WTC11 (cell line): ENCODE measurements at regions not wholly inside any gene's neighbourhood (a gene's known extent, or its start where the extent isn't known, plus 50 kb on each side); places are given as distances from the start of the nearest gene placed in this dataset.

ENCODE experiments used
- ATAC-seq: fragments of 200-7000 bp; cut with Tn5 transposase; 2 replicates; pipeline ENCODE4 v1.10.0; 2021; ENCODE audit warnings: mild to moderate bottlenecking, moderate library complexity
- CTCF ChIA-PET: fragments of 300-600 bp; sonication (Branson Sonifier 250); formaldehyde crosslinking; loops from one replicate; lab custom pipeline; 2021; ENCODE audit warnings: antibody characterized with exemption; lab: Charles Lee
- POLR2A ChIA-PET: fragments of 350-600 bp; sonication (Branson Sonifier 250); formaldehyde crosslinking; loops from one replicate; lab custom pipeline; 2021; ENCODE audit warnings: antibody characterized with exemption; lab: Charles Lee
- DNase-seq: peaks from one replicate; pipeline ENCODE4 v3.0.0; 2021; ENCODE audit warnings: low spot score
- H3K27ac Mint-ChIP-seq: 2 replicates; pipeline ENCODE4 v1.8.0; 2021; ENCODE audit warnings: mixed read lengths
- H3K27me3 Mint-ChIP-seq: 2 replicates; pipeline ENCODE4 v1.8.0; 2021; ENCODE audit warnings: low read depth, mild to moderate bottlenecking, moderate library complexity, mixed read lengths
- H3K36me3 Mint-ChIP-seq: 2 replicates; pipeline ENCODE4 v1.8.0; 2021; ENCODE audit warnings: mixed read lengths
- H3K4me1 Mint-ChIP-seq: 2 replicates; pipeline ENCODE4 v1.8.0; 2022; ENCODE audit warnings: mixed read lengths
- H3K4me3 Mint-ChIP-seq: 2 replicates; pipeline ENCODE4 v1.8.0; 2021; ENCODE audit warnings: mild to moderate bottlenecking, moderate library complexity, mixed read lengths
- H3K9me3 Mint-ChIP-seq: 2 replicates; pipeline ENCODE4 v1.8.0; 2021; ENCODE audit warnings: mixed read lengths
- ARID4B ChIP-seq: sonication (generic); formaldehyde crosslinking; IDR thresholded peaks from 2 replicates; pipeline ENCODE4 v1.8.0; 2023; ENCODE audit warnings: missing genetic modification reagents, mild to moderate bottlenecking, borderline replicate concordance
- CREM ChIP-seq: sonication (generic); formaldehyde crosslinking; IDR thresholded peaks from 2 replicates; pipeline ENCODE4 v1.8.1; 2022; ENCODE audit warnings: mild to moderate bottlenecking, missing genetic modification reagents, moderate library complexity
- E2F4 ChIP-seq: sonication (generic); formaldehyde crosslinking; IDR thresholded peaks from 2 replicates; pipeline ENCODE4 v1.8.1; 2022; ENCODE audit warnings: low read depth, mild to moderate bottlenecking, moderate library complexity, missing genetic modification reagents, borderline replicate concordance
- E2F5 ChIP-seq: sonication (generic); formaldehyde crosslinking; IDR thresholded peaks from 2 replicates; pipeline ENCODE4 v1.8.1; 2022; ENCODE audit warnings: mild to moderate bottlenecking, moderate library complexity, missing genetic modification reagents
- ERG ChIP-seq: fragments of 250-450 bp; sonication (Bioruptor Pico); IDR thresholded peaks from 2 replicates; pipeline ENCODE4 v1.8.0; 2021; ENCODE audit warnings: mild to moderate bottlenecking
- ESRRA ChIP-seq: sonication (generic); formaldehyde crosslinking; IDR thresholded peaks from 2 replicates; pipeline ENCODE4 v1.8.1; 2022; ENCODE audit warnings: mild to moderate bottlenecking, missing genetic modification reagents, borderline replicate concordance
- ETV6 ChIP-seq: sonication (generic); formaldehyde crosslinking; IDR thresholded peaks from 2 replicates; pipeline ENCODE4 v1.8.1; 2022; ENCODE audit warnings: mild to moderate bottlenecking, missing genetic modification reagents
- FOXK1 ChIP-seq: sonication (generic); formaldehyde crosslinking; IDR thresholded peaks from 2 replicates; pipeline ENCODE4 v1.8.0; 2022; ENCODE audit warnings: mild to moderate bottlenecking, moderate library complexity, missing genetic modification reagents
- HMGA2 ChIP-seq: fragments of 250-450 bp; sonication (Bioruptor Pico); IDR thresholded peaks from 2 replicates; pipeline ENCODE4 v1.4.0; 2021; ENCODE audit warnings: mild to moderate bottlenecking, moderate library complexity
- IRF1 ChIP-seq: sonication (generic); formaldehyde crosslinking; IDR thresholded peaks from 2 replicates; pipeline ENCODE4 v1.8.0; 2023; ENCODE audit warnings: missing genetic modification reagents
- IRF2 ChIP-seq: sonication (generic); formaldehyde crosslinking; IDR thresholded peaks from 2 replicates; pipeline ENCODE4 v1.8.0; 2022; ENCODE audit warnings: low read depth, missing genetic modification reagents, borderline replicate concordance
- MYBL2 ChIP-seq: sonication (generic); formaldehyde crosslinking; IDR thresholded peaks from 2 replicates; pipeline ENCODE4 v1.8.1; 2023; ENCODE audit warnings: mild to moderate bottlenecking, moderate library complexity, missing genetic modification reagents
- NFATC4 ChIP-seq: fragments of 250-450 bp; sonication (Bioruptor Pico); IDR thresholded peaks from 2 replicates; pipeline ENCODE4 v1.9.0; 2021; ENCODE audit warnings: mild to moderate bottlenecking
- NFE2L1 ChIP-seq: sonication (generic); formaldehyde crosslinking; IDR thresholded peaks from 2 replicates; pipeline ENCODE4 v1.8.1; 2023; ENCODE audit warnings: missing genetic modification reagents
- SMAD3 ChIP-seq: sonication (generic); formaldehyde crosslinking; IDR thresholded peaks from 2 replicates; pipeline ENCODE4 v1.8.0; 2022; ENCODE audit warnings: missing genetic modification reagents, mild to moderate bottlenecking, borderline replicate concordance
- SMAD4 ChIP-seq: sonication (generic); formaldehyde crosslinking; IDR thresholded peaks from 2 replicates; pipeline ENCODE4 v1.8.0; 2022; ENCODE audit warnings: mild to moderate bottlenecking, missing genetic modification reagents
- TEAD1 ChIP-seq: sonication (generic); formaldehyde crosslinking; IDR thresholded peaks from 2 replicates; pipeline ENCODE4 v1.8.0; 2022; ENCODE audit warnings: mild to moderate bottlenecking, missing genetic modification reagents
- ZBTB21 ChIP-seq: sonication (generic); formaldehyde crosslinking; IDR thresholded peaks from 2 replicates; pipeline ENCODE4 v1.8.1; 2023; ENCODE audit warnings: mild to moderate bottlenecking, missing genetic modification reagents, borderline replicate concordance
- ZNF263 ChIP-seq: sonication (generic); formaldehyde crosslinking; IDR thresholded peaks from 2 replicates; pipeline ENCODE4 v1.8.1; 2022; ENCODE audit warnings: low read depth, mild to moderate bottlenecking, moderate library complexity, missing genetic modification reagents
- ZNF396 ChIP-seq: fragments of 250-450 bp; sonication (Bioruptor Pico); IDR thresholded peaks from 2 replicates; pipeline ENCODE4 v1.8.0; 2021; ENCODE audit warnings: mild to moderate bottlenecking, moderate library complexity, borderline replicate concordance
- ZNF425 ChIP-seq: fragments of 250-450 bp; sonication (Bioruptor Pico); conservative IDR thresholded peaks from 2 replicates; pipeline ENCODE4 v1.9.0; 2021; ENCODE audit warnings: mild to moderate bottlenecking
- ZNF671 ChIP-seq: fragments of 250-450 bp; sonication (Bioruptor Pico); IDR thresholded peaks from 2 replicates; pipeline ENCODE4 v1.8.0; 2021; ENCODE audit warnings: mild to moderate bottlenecking
- ZSCAN18 ChIP-seq: fragments of 250-450 bp; sonication (Bioruptor Pico); IDR thresholded peaks from 2 replicates; pipeline ENCODE4 v2.1.2; 2022; ENCODE audit warnings: mild to moderate bottlenecking, moderate library complexity

GRCh38 chr12:115002434-115002833 is 318.5 kb upstream of the TBX3 start (continued):
- TF ChIP-seq SMAD4 (CRISPR knock-in tag) (no peak), ZNF671 (no peak), CREM (CRISPR knock-in tag) (no peak), IRF2 (no peak), ESRRA (CRISPR knock-in tag) (no peak), ZNF263 (CRISPR knock-in tag) (no peak)

- CTCF ChIA-PET, result no interaction called here
- no peak for TF ChIP-seq NFE2L1
- TF ChIP-seq E2F5, result no peak
- TF ChIP-seq ARID4B (CRISPR knock-in tag), result no peak
- TF ChIP-seq TEAD1, result no peak
- no peak for TF ChIP-seq ZBTB21 (CRISPR knock-in tag)
- no peak for TF ChIP-seq E2F4 (CRISPR knock-in tag)
- DNase-seq, result no peak
- H3K36me3 Mint-ChIP-seq, result peaks cover under 1% of the 10 kb centered on the region; the same call in 1 of the 2 replicates
- POLR2A ChIA-PET, result no interaction called here
- no peak overlapping the region for H3K4me3 Mint-ChIP-seq
- H3K9me3 Mint-ChIP-seq, result peaks cover 6% of the 10 kb centered on the region
- no peaks in the 10 kb centered on the region; the same call in 1 of the 2 replicates for H3K27me3 Mint-ChIP-seq
- H3K27ac Mint-ChIP-seq, result no peak overlapping the region
- ATAC-seq, result no peak
- H3K4me1 Mint-ChIP-seq, result no peaks in the 10 kb centered on the region; the same call in 1 of the 2 replicates
Observed at GRCh38 chr12:115001571-115002180, 317.7 kb upstream of the TBX3 start.

- ChIA-PET POLR2A (no interaction called here), CTCF (no interaction called here)
- Mint-ChIP-seq H3K27ac (no peak overlapping the region), H3K27me3 (peaks cover 3% of the 10 kb centered on the region; the same call in 1 of the 2 replicates), H3K36me3 (peaks cover 10% of the 10 kb centered on the region), H3K4me1 (peaks cover 3% of the 10 kb centered on the region), H3K4me3 (no peak overlapping the region), H3K9me3 (peaks cover 16% of the 10 kb centered on the region)
- ATAC-seq (no peak), DNase-seq (no peak)
- TF ChIP-seq ERG (CRISPR knock-in tag), result no peak
- no peak for TF ChIP-seq MYBL2 (CRISPR knock-in tag)
- no peak for TF ChIP-seq ZNF425 (CRISPR knock-in tag)
- no peak for TF ChIP-seq HMGA2 (CRISPR knock-in tag)
- no peak for TF ChIP-seq IRF1 (CRISPR knock-in tag)
- TF ChIP-seq FOXK1 (CRISPR knock-in tag), result no peak
- TF ChIP-seq ZSCAN18, result no peak
- TF ChIP-seq TEAD1, result no peak
- TF ChIP-seq SMAD3 (CRISPR knock-in tag), result no peak
- TF ChIP-seq ZNF396 (CRISPR knock-in tag), result no peak
- no peak for TF ChIP-seq NFATC4
- no peak for TF ChIP-seq ETV6 (CRISPR knock-in tag)
Observed at GRCh38 chr12:115000038-115000437, 316.1 kb upstream of the TBX3 start.
